Thyroid gland (tissue), 4 donors: ENCODE measurements at regions not wholly inside any gene's neighbourhood (a gene's known extent, or its start where the extent isn't known, plus 50 kb on each side); places are given as distances from the start of the nearest gene placed in this dataset.

Experiments
- DNase-seq, 2 donors: peaks; one replicate each; pipeline ENCODE4 v3.0.0-alpha.2; 2019
- H3K27ac ChIP-seq, 3 donors: fragments of 200-600 bp; sonication (generic); 1 replicate in 2 of 3; 2 replicates in 1 of 3; pipeline ENCODE4 v1.5.1; 2016 to 2019; ENCODE audit warnings: mild to moderate bottlenecking in 1 of 3, moderate library complexity in 1 of 3
- H3K27me3 ChIP-seq: fragments of 200-600 bp; sonication (generic); one replicate; pipeline ENCODE4 v1.5.1; 2019
- H3K36me3 ChIP-seq, 2 donors: fragments of 200-600 bp; sonication (generic); one replicate each; pipeline ENCODE4 v1.5.1; 2016 to 2019
- H3K4me1 ChIP-seq, 2 donors: fragments of 200-600 bp; sonication (generic); one replicate each; pipeline ENCODE4 v1.5.1; 2017 to 2019
- H3K4me3 ChIP-seq, 3 donors: fragments of 200-600 bp; sonication (generic); replicated peaks in 1 of 3; 1 replicate in 2 of 3; 2 replicates in 1 of 3; pipeline ENCODE4 v1.5.1; 2016; ENCODE audit warnings: mild to moderate bottlenecking in 1 of 3
- H3K9me3 ChIP-seq: fragments of 200-600 bp; sonication (generic); one replicate; pipeline ENCODE4 v1.5.1; 2017
- POLR2A ChIP-seq, 2 donors: fragments of 450-650 bp; IDR thresholded peaks; one replicate each; pipeline ENCODE4 v1.6.1; 2017; ENCODE audit warnings: antibody characterized with exemption in 2 of 2, mild to moderate bottlenecking in 2 of 2, moderate library complexity in 1 of 2
- WGBS, 2 donors: methylation state at CpG; one replicate each; pipeline ENCODE4 v1.1.5; 2017; 5-methylcytosine and 5-hydroxymethylcytosine counted together
- intact Hi-C: fragments of 100-400 bp; cut with DNase I; formaldehyde crosslinking; loops from one replicate; pipeline ENCODE4 v1.15.1; 2023
- TF ChIP-seq, protein P1 (sequence below), 6 experiments: fragments of 200-600 bp in 3 of 6; fragments of 450-650 bp in 3 of 6; sonication (generic) in 3 of 6; IDR thresholded peaks; one replicate each; pipeline ENCODE4 v1.5.1; 2016 to 2019; ENCODE audit warnings: antibody characterized with exemption in 6 of 6, mild to moderate bottlenecking in 2 of 6, inconsistent platforms in 1 of 6, moderate library complexity in 1 of 6

DNA sequence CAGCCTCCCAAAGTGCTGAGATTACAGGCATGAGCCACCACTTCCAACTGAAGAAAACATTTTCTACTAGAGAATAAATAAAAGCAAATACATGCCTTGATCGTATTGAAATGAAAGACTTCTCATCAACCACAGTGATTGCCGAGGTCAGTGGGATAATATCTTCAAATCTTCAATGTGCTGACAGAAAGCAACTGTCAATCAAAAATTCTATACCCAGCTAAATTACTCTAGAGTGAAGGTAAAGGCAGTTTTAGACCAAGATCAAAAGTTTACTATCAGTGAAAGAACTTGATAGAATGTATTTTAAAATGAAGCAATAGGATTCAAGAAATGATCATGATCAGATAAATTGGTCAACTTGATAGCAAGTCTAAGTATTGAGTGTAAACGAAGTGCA is 130.6 kb downstream of the BRD1 start:
- intact Hi-C loops: no loop called here
- Histone ChIP-seq H3K4me1 (no peaks in the 10 kb centered on the region), H3K27me3 (no peaks in the 10 kb centered on the region), H3K27ac (no peak overlapping the region), H3K36me3 (no peaks in the 10 kb centered on the region), H3K4me3 (no peak overlapping the region), H3K9me3 (no peaks in the 10 kb centered on the region)
- no peak for DNase-seq
- TF ChIP-seq, protein P1, sequence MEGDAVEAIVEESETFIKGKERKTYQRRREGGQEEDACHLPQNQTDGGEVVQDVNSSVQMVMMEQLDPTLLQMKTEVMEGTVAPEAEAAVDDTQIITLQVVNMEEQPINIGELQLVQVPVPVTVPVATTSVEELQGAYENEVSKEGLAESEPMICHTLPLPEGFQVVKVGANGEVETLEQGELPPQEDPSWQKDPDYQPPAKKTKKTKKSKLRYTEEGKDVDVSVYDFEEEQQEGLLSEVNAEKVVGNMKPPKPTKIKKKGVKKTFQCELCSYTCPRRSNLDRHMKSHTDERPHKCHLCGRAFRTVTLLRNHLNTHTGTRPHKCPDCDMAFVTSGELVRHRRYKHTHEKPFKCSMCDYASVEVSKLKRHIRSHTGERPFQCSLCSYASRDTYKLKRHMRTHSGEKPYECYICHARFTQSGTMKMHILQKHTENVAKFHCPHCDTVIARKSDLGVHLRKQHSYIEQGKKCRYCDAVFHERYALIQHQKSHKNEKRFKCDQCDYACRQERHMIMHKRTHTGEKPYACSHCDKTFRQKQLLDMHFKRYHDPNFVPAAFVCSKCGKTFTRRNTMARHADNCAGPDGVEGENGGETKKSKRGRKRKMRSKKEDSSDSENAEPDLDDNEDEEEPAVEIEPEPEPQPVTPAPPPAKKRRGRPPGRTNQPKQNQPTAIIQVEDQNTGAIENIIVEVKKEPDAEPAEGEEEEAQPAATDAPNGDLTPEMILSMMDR (IDR thresholded peaks at IDR 0.05): no peak
- TF ChIP-seq POLR2A (IDR thresholded peaks at IDR 0.05): no peak
- 79 to 84% methylated on average over 3 of the region's 3 CpGs for WGBS, 2 donors

DNA sequence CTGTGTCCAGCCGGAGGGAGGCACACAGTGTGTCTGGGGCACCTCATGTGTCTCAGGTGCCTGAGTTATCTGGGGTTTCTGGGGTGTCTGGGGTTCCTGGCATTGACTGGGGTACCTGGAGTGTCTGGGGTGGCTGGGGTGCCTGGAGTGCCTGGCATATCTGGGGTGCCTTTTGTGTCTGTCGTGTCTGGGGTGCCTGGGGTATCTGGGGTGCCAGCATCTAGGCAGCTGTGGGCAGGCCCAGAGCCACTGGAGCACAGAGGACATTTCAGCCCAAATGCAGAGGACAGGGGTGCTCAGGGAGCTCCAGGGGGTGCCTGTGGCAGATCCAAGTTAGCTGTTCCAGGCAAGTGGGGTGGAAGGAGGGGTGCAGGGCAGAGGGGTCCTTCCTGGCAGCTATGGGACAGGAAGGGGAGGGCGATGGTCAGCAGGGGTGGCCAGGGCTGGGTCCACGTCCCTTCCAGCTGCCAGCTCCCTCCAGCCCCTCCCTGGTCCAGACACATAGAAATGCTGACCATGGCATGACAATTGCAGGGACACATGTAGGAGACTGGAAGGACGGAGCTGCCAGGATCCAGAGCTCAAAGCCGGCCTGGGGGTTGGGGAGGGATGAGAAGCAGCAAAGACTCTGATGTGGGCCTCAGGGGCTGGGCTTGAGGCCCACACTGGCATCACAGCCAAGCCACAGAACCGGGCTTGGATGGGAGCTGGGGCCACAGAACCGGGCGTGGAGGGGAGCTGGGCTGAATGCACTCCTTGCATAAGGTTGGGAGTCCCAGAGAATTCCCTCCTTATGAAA is 133.0 kb downstream of the BRD1 start:
- no peak overlapping the region for H3K4me3 ChIP-seq
- WGBS, 2 donors: 76 to 81% methylated on average over 7 to 9 of the region's 9 CpGs
- no peaks in the 10 kb centered on the region for H3K9me3 ChIP-seq
- intact Hi-C loops: no loop called here
- TF ChIP-seq, protein P1 (IDR thresholded peaks at IDR 0.05): no peak
- TF ChIP-seq POLR2A (IDR thresholded peaks at IDR 0.05): no peak
- no peaks in the 10 kb centered on the region for H3K36me3 ChIP-seq
- H3K27ac ChIP-seq: no peak overlapping the region
- no peak for DNase-seq
- no peaks in the 10 kb centered on the region for H3K4me1 ChIP-seq
- H3K27me3 ChIP-seq: no peaks in the 10 kb centered on the region

DNA sequence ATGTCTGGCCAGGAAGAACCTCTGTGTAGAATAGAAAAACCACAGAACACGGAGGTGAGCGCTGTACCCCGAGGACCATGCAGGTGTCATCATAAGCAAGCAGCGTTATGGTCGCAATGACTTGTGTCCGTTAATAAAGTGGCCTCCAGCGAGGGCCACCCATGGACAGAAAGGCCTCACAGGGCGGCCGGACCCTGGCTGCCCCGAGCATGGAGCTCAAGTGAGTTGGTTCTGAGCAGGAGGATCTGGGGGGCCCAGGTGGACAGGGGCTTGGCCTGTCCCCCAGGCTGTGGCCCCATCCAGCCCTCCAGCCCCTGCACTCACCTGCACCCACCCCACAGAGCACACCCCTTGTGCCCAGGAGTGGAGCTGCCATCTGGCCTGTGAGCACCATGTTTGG is 133.8 kb downstream of the BRD1 start:
- no peak overlapping the region for H3K27ac ChIP-seq
- no peaks in the 10 kb centered on the region for H3K9me3 ChIP-seq
- intact Hi-C loops: no loop called here
- no peaks in the 10 kb centered on the region for H3K36me3 ChIP-seq
- 79 to 93% methylated on average over 8 to 9 of the region's 10 CpGs for WGBS, 2 donors
- no peak overlapping the region for H3K4me3 ChIP-seq
- TF ChIP-seq POLR2A (IDR thresholded peaks at IDR 0.05): no peak
- TF ChIP-seq, protein P1 (IDR thresholded peaks at IDR 0.05): no peak
- H3K27me3 ChIP-seq: no peaks in the 10 kb centered on the region
- no peak for DNase-seq
- no peaks in the 10 kb centered on the region for H3K4me1 ChIP-seq

DNA sequence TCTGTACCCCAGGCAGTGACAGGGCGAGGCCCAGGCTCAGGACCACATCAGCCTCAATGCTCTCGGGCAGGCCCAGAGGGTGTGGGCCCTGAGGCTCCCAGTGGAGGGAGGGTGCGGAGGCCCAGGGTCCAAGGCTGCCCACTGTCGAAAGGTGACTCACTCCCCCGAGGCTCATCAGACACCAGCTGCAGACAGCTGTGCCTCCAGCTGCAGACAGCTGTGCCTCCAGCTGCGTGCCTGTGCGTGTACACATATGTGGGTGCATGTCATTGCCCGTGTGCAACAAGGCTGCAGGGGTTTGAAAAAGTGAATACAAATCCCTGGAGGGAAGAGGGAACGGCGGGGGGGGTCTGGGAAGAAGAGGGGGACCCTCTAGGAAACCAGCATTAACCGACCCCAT is 134.3 kb downstream of the BRD1 start:
- H3K27ac ChIP-seq: no peak overlapping the region
- DNase-seq: no peak
- WGBS, 2 donors: 82 to 90% methylated on average over 9 to 11 of the region's 11 CpGs
- no peaks in the 10 kb centered on the region for H3K27me3 ChIP-seq
- TF ChIP-seq, protein P1 (IDR thresholded peaks at IDR 0.05): no peak
- no peak for TF ChIP-seq POLR2A (IDR thresholded peaks at IDR 0.05)
- H3K4me1 ChIP-seq: no peaks in the 10 kb centered on the region
- intact Hi-C loops: no loop called here
- no peak overlapping the region for H3K4me3 ChIP-seq
- no peaks in the 10 kb centered on the region for H3K9me3 ChIP-seq
- H3K36me3 ChIP-seq: no peaks in the 10 kb centered on the region

DNA sequence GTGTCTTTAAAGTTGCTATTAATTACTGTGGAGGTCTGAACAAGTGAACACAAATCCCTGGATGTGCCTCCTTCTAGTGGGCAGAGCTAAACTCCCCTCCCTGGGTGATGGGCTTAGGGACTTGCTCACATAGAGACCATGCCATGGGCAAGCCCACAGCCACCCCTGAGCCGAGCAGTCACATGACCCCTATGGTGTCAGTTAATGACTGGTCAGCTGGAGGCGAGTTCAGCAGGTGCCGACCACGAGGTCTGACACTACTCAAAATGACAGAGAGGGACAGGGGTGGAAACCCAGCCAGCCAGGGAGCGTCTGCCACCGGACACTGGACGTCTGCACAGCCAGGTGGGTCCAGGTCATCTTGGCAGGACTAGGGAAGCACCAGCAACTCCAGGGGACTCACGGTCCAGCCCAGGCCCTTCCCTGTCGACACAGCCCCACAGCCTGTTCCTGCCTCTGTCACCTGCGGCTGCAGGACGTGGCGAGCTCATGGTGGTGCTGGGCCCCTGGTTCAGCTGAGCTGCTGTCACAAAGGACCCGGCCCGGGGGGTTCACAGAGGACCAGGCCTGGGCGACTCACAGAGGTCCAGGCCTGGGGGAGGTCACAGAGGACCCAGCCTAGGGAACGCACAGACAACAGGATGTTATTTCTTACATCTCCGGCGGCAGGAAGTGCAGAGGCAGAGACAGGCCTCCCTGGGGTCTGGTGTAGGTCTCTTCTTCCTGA is 135.0 kb downstream of the BRD1 start:
- H3K27ac ChIP-seq: no peak overlapping the region
- no peaks in the 10 kb centered on the region for H3K27me3 ChIP-seq
- WGBS, 2 donors: 78 to 80% methylated on average over 3 to 13 of the region's 18 CpGs
- no peaks in the 10 kb centered on the region for H3K9me3 ChIP-seq
- H3K4me3 ChIP-seq: no peak overlapping the region
- H3K36me3 ChIP-seq: no peaks in the 10 kb centered on the region
- no peak for TF ChIP-seq POLR2A (IDR thresholded peaks at IDR 0.05)
- TF ChIP-seq, protein P1 (IDR thresholded peaks at IDR 0.05): no peak
- H3K4me1 ChIP-seq: no peaks in the 10 kb centered on the region
- intact Hi-C loops: no loop called here
- DNase-seq: no peak
